Esophagus squamous epithelium (tissue), 5 donors: ENCODE measurements at regions not wholly inside any gene's neighbourhood (a gene's known extent, or its start where the extent isn't known, plus 50 kb on each side); places are given as distances from the start of the nearest gene placed in this dataset.

ENCODE experiments used
- DNase-seq: peaks from one replicate; lab custom pipeline; 2025; lab: John Stamatoyannopoulos, UW
- H3K27ac ChIP-seq, 4 donors: fragments of 200-600 bp; sonication (generic); one replicate each; pipeline ENCODE4 v1.5.1; 2016 to 2019; ENCODE audit warnings: mild to moderate bottlenecking in 1 of 4
- H3K27me3 ChIP-seq, 4 donors: fragments of 200-600 bp; sonication (generic); 1 replicate in 3 of 4; 2 replicates in 1 of 4; pipeline versions ENCODE4 v1.5.1 to v1.6.0; 2017 to 2021; ENCODE audit warnings: antibody characterized with exemption in 1 of 4
- H3K36me3 ChIP-seq, 3 donors: fragments of 200-600 bp; sonication (generic); one replicate each; pipeline ENCODE4 v1.5.1; 2016 to 2019
- H3K4me1 ChIP-seq, 3 donors: fragments of 200-600 bp; sonication (generic); one replicate each; pipeline ENCODE4 v1.5.1; 2017 to 2019
- H3K4me3 ChIP-seq, 4 donors: fragments of 200-600 bp; sonication (generic); 1 replicate in 3 of 4; 2 replicates in 1 of 4; pipeline ENCODE4 v1.5.1; 2016 to 2019; ENCODE audit warnings: mild to moderate bottlenecking in 2 of 4, moderate library complexity in 1 of 4
- H3K9me3 ChIP-seq, 3 donors: fragments of 200-600 bp; sonication (generic); one replicate each; pipeline ENCODE4 v1.5.1; 2016 to 2019
- POLR2A ChIP-seq, 4 donors: fragments of 450-650 bp; IDR thresholded peaks; one replicate each; pipeline ENCODE4 v1.6.1; 2017; ENCODE audit warnings: antibody characterized with exemption in 4 of 4, mild to moderate bottlenecking in 4 of 4, moderate library complexity in 3 of 4
- WGBS, 2 donors: methylation state at CpG; one replicate each; pipeline ENCODE4 v1.1.5; 2018; 5-methylcytosine and 5-hydroxymethylcytosine counted together
- intact Hi-C: fragments of 100-400 bp; cut with DNase I; formaldehyde crosslinking; loops from one replicate; pipeline ENCODE4 v1.15.0; 2022
- TF ChIP-seq, protein P1 (sequence below), 6 experiments: fragments of 450-650 bp in 4 of 6; fragments of 200-600 bp in 2 of 6; sonication (generic) in 2 of 6; IDR thresholded peaks; one replicate each; pipeline ENCODE4 v1.5.1; 2016 to 2019; ENCODE audit warnings: antibody characterized with exemption in 6 of 6, mild to moderate bottlenecking in 4 of 6, moderate library complexity in 4 of 6
- donor health status: DM: yes; HTN: yes; CAD: no.

GRCh38 chr2:66084948-66085590, 349.9 kb upstream of the MEIS1 start:
- peaks cover 0 to 9% (median 0%) of the 10 kb centered on the region in 4 donors for H3K27me3 ChIP-seq
- no peak overlapping the region for H3K27ac ChIP-seq
- no peaks in the 10 kb centered on the region for H3K4me1 ChIP-seq
- H3K9me3 ChIP-seq = no peaks in the 10 kb centered on the region
- no peaks in the 10 kb centered on the region for H3K36me3 ChIP-seq
- intact Hi-C loops = no loop called here
- H3K4me3 ChIP-seq = no peak overlapping the region
- 79 to 80% methylated on average over 5 of the region's 9 CpGs for WGBS, 2 donors
- TF ChIP-seq, protein P1, sequence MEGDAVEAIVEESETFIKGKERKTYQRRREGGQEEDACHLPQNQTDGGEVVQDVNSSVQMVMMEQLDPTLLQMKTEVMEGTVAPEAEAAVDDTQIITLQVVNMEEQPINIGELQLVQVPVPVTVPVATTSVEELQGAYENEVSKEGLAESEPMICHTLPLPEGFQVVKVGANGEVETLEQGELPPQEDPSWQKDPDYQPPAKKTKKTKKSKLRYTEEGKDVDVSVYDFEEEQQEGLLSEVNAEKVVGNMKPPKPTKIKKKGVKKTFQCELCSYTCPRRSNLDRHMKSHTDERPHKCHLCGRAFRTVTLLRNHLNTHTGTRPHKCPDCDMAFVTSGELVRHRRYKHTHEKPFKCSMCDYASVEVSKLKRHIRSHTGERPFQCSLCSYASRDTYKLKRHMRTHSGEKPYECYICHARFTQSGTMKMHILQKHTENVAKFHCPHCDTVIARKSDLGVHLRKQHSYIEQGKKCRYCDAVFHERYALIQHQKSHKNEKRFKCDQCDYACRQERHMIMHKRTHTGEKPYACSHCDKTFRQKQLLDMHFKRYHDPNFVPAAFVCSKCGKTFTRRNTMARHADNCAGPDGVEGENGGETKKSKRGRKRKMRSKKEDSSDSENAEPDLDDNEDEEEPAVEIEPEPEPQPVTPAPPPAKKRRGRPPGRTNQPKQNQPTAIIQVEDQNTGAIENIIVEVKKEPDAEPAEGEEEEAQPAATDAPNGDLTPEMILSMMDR (IDR thresholded peaks at IDR 0.05) = no peak
- TF ChIP-seq POLR2A (IDR thresholded peaks at IDR 0.05) = no peak
- DNase-seq = no peak

DNA sequence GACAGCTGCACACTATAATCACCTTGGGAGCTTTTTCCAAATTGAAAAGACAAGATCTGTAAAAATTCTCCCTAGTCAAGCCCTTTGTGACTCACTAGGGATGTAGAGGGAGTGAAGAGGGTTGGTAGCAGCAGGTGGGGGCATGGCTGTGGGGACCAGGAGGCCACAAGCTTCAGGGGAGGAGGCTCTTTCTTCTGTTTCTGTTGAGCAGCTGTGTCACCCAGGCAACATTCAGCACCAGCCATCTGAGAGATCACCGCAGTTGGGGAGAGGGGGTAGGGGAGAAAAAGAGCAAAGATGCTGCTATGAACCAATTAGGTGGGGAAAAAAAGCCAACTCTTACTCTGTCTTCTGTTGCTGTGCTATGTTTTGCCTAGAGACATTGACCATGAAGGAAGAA, 352.3 kb upstream of the MEIS1 start:
- 75 to 100% methylated on average over 1 of the region's 1 CpG for WGBS, 2 donors
- no peak overlapping the region for H3K4me3 ChIP-seq
- H3K9me3 ChIP-seq = no peaks in the 10 kb centered on the region
- no peak overlapping the region for H3K27ac ChIP-seq
- TF ChIP-seq POLR2A (IDR thresholded peaks at IDR 0.05) = no peak
- TF ChIP-seq, protein P1 (IDR thresholded peaks at IDR 0.05) = no peak
- intact Hi-C loops = no loop called here
- no peaks in the 10 kb centered on the region for H3K36me3 ChIP-seq
- DNase-seq = no peak
- peaks cover 0 to 11% (median 0%) of the 10 kb centered on the region in 4 donors for H3K27me3 ChIP-seq
- H3K4me1 ChIP-seq = no peaks in the 10 kb centered on the region

DNA sequence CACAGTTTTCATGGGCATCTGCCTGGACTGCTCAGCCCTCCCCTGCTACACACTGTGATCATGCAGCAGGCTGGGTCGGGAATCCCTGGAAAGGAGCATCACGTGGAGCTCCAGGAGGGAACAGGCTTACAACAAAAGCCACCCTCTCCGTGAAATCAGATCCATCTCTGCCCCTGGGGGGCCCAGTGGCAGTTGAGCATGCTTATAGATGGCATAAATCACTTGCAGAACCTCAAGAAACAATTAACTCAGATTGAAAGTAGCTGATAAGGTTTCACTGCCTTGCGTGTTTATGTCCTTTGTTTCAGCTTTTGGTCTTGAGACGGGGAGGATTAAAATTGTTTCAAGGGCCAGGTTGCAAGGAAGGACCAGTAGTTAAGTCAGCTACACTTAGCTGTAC, 354.8 kb upstream of the MEIS1 start:
- DNase-seq = no peak
- Histone ChIP-seq H3K4me1 (no peaks in the 10 kb centered on the region), H3K9me3 (no peaks in the 10 kb centered on the region), H3K27ac (no peak overlapping the region), H3K36me3 (no peaks in the 10 kb centered on the region), H3K27me3 (peaks cover 0 to 11% (median 0%) of the 10 kb centered on the region in 4 donors), H3K4me3 (no peak overlapping the region)
- 33 to 66% methylated on average over 3 of the region's 5 CpGs for WGBS, 2 donors
- TF ChIP-seq, protein P1 (IDR thresholded peaks at IDR 0.05) = no peak
- TF ChIP-seq POLR2A (IDR thresholded peaks at IDR 0.05) = no peak
- intact Hi-C loops = no loop called here

DNA sequence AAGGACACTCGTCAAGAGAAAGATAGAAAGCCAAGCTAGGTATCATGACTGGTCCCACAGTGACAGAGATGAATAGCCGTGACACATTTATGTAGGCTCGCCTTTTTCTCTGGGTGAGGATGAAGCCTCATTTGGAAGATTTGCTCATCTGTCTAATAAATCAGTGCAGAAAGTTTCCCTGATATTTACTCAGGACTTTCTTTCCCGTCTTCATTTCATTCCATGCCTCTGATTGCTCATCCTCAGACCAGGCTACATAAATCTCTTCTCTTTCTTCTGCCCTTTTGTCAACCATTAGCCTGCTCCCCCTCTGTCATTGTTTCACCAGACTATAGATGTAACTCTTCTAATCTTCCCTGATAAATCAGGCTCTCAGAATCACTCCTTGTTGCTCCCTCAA, 361.8 kb upstream of the MEIS1 start:
- no peaks in the 10 kb centered on the region for H3K36me3 ChIP-seq
- TF ChIP-seq POLR2A (IDR thresholded peaks at IDR 0.05) = no peak
- TF ChIP-seq, protein P1 (IDR thresholded peaks at IDR 0.05) = no peak
- no peak overlapping the region for H3K27ac ChIP-seq
- intact Hi-C loops = no loop called here
- 67 to 74% methylated on average over 4 of the region's 4 CpGs for WGBS, 2 donors
- H3K4me1 ChIP-seq = peaks cover 0 to 4% (median 0%) of the 10 kb centered on the region in 3 donors
- H3K27me3 ChIP-seq = no peaks in the 10 kb centered on the region
- H3K9me3 ChIP-seq = no peaks in the 10 kb centered on the region
- DNase-seq = no peak
- no peak overlapping the region for H3K4me3 ChIP-seq

- peaks cover 0 to 4% (median 0%) of the 10 kb centered on the region in 3 donors for H3K4me1 ChIP-seq
- H3K36me3 ChIP-seq = no peaks in the 10 kb centered on the region
- DNase-seq = no peak
- WGBS, 2 donors = 56 to 58% methylated on average over 21 of the region's 21 CpGs
- intact Hi-C loops = no loop called here
- TF ChIP-seq, protein P1 (IDR thresholded peaks at IDR 0.05) = no peak
- TF ChIP-seq POLR2A (IDR thresholded peaks at IDR 0.05) = no peak
- H3K4me3 ChIP-seq = no peak overlapping the region
- H3K9me3 ChIP-seq = no peaks in the 10 kb centered on the region
- peak overlapping the region in 1 of 4 donors; percentile 23 for H3K27ac ChIP-seq
- peaks cover 0 to 2% (median 0%) of the 10 kb centered on the region in 4 donors for H3K27me3 ChIP-seq
Observed at GRCh38 chr2:66070721-66071602, 364.0 kb upstream of the MEIS1 start.
